HepG2 (cell line): ENCODE measurements at regions not wholly inside any gene's neighbourhood (a gene's known extent, or its start where the extent isn't known, plus 50 kb on each side); places are given as distances from the start of the nearest gene placed in this dataset.
A peak's percentile ranks its signal among the peaks of the same experiment; 100 is the strongest.

Source experiments
- ARNT2 ChIP-seq: sonication (generic); formaldehyde crosslinking; IDR thresholded peaks from 2 replicates; pipeline ENCODE4 v1.8.0; 2022; ENCODE audit warnings: mild to moderate bottlenecking, low read depth, missing genetic modification reagents, moderate library complexity
- ATF7-NPFF ChIP-seq: sonication (generic); formaldehyde crosslinking; IDR thresholded peaks from 2 replicates; pipeline ENCODE4 v1.8.1; 2023; ENCODE audit warnings: mild to moderate bottlenecking, low read depth, missing genetic modification reagents, moderate library complexity
- CREB1 ChIP-seq, 2 experiments: fragments of 450-650 bp in 1 of 2; IDR thresholded peaks; 2 replicates each; pipeline ENCODE4 v1.6.1; 2016 to 2017; ENCODE audit warnings: control low read depth in 1 of 2, mild to moderate bottlenecking in 1 of 2, missing compliant biosample characterization in 1 of 2, missing genetic modification characterization in 1 of 2
- DNMT3B ChIP-seq: conservative IDR thresholded peaks from 2 replicates; pipeline ENCODE4 v1.6.1; 2016; ENCODE audit warnings: missing biosample characterization, control low read depth
- DZIP1 ChIP-seq: sonication (generic); formaldehyde crosslinking; IDR thresholded peaks from 2 replicates; pipeline ENCODE4 v1.5.0; 2020; ENCODE audit warnings: mild to moderate bottlenecking, missing genetic modification reagents
- EED ChIP-seq: sonication (generic); formaldehyde crosslinking; IDR thresholded peaks from 2 replicates; pipeline ENCODE4 v1.5.0; 2020; ENCODE audit warnings: mild to moderate bottlenecking, missing genetic modification reagents
- GABPB1 ChIP-seq: IDR thresholded peaks from 2 replicates; pipeline ENCODE4 v1.6.1; 2016; ENCODE audit warnings: mild to moderate bottlenecking, missing genetic modification reagents, moderate library complexity, missing compliant biosample characterization
- HNRNPK ChIP-seq: fragments of 200-400 bp; formaldehyde crosslinking; IDR thresholded peaks from 2 replicates; pipeline ENCODE4 v1.6.1; 2018; ENCODE audit warnings: low read length, low read depth, moderate library complexity, mild to moderate bottlenecking; ENCODE audit not compliant: poor library complexity, severe bottlenecking
- HNRNPL ChIP-seq: fragments of 200-400 bp; formaldehyde crosslinking; IDR thresholded peaks from 2 replicates; pipeline ENCODE4 v1.6.1; 2017; ENCODE audit warnings: mild to moderate bottlenecking, low read depth, low read length
- HNRNPUL1 ChIP-seq: fragments of 200-400 bp; formaldehyde crosslinking; IDR thresholded peaks from 2 replicates; pipeline ENCODE4 v1.6.1; 2017; ENCODE audit warnings: low read depth, mild to moderate bottlenecking, low read length, moderate library complexity
- KLF16 ChIP-seq, 2 experiments: sonication (generic) in 1 of 2; formaldehyde crosslinking in 1 of 2; IDR thresholded peaks; 2 replicates each; pipeline versions ENCODE4 v1.6.1 to v1.8.0; 2016 to 2023; ENCODE audit warnings: missing genetic modification reagents in 2 of 2, missing compliant biosample characterization in 1 of 2
- MIER2 ChIP-seq: IDR thresholded peaks from 2 replicates; pipeline ENCODE4 v1.6.1; 2016; ENCODE audit warnings: missing biosample characterization, missing genetic modification reagents
- PLRG1 ChIP-seq: fragments of 450-650 bp; conservative IDR thresholded peaks from 2 replicates; pipeline ENCODE4 v1.6.1; 2016
- RAD21 ChIP-seq: fragments of 450-650 bp; formaldehyde crosslinking; IDR thresholded peaks from 2 replicates; pipeline ENCODE4 v1.5.0; 2020; ENCODE audit warnings: mild to moderate bottlenecking
- RCOR2 ChIP-seq: IDR thresholded peaks from 2 replicates; pipeline ENCODE4 v1.6.1; 2016; ENCODE audit warnings: missing biosample characterization, missing genetic modification reagents
- SATB2 ChIP-seq: sonication (generic); formaldehyde crosslinking; IDR thresholded peaks from 2 replicates; pipeline ENCODE4 v1.5.0; 2020; ENCODE audit warnings: missing genetic modification reagents
- SKI ChIP-seq: fragments of 450-650 bp; IDR thresholded peaks from one replicate; pipeline ENCODE4 v1.6.1; 2018; ENCODE audit warnings: mild to moderate bottlenecking; ENCODE audit not compliant: partially characterized antibody
- ZBTB43 ChIP-seq: sonication (generic); formaldehyde crosslinking; conservative IDR thresholded peaks from 2 replicates; pipeline ENCODE4 v1.4.0; 2020; ENCODE audit warnings: missing genetic modification reagents
- ZMYM2 ChIP-seq: sonication (generic); formaldehyde crosslinking; IDR thresholded peaks from 2 replicates; pipeline ENCODE4 v1.8.0; 2022; ENCODE audit warnings: mild to moderate bottlenecking, missing genetic modification reagents
- ZNF12 ChIP-seq: sonication (generic); formaldehyde crosslinking; IDR thresholded peaks from 2 replicates; pipeline ENCODE4 v1.5.0; 2020; ENCODE audit warnings: missing genetic modification reagents
- ZNF274 ChIP-seq: sonication (generic); formaldehyde crosslinking; IDR thresholded peaks from 2 replicates; pipeline ENCODE4 v1.5.1; 2020; ENCODE audit warnings: mild to moderate bottlenecking, missing genetic modification reagents
- ZNF460 ChIP-seq: sonication (generic); formaldehyde crosslinking; IDR thresholded peaks from 2 replicates; pipeline ENCODE4 v1.5.1; 2020; ENCODE audit warnings: missing genetic modification reagents, mild to moderate bottlenecking, borderline replicate concordance
- ZNF484 ChIP-seq: sonication (generic); formaldehyde crosslinking; IDR thresholded peaks from 2 replicates; pipeline ENCODE4 v1.5.1; 2020; ENCODE audit warnings: mild to moderate bottlenecking, low read depth, missing genetic modification reagents, borderline replicate concordance
- ZNF546 ChIP-seq: sonication (generic); formaldehyde crosslinking; conservative IDR thresholded peaks from 2 replicates; pipeline ENCODE4 v1.8.1; 2023; ENCODE audit warnings: mild to moderate bottlenecking, missing genetic modification reagents
- TF ChIP-seq, protein P1 (sequence below): IDR thresholded peaks from 2 replicates; pipeline ENCODE4 v1.6.1; 2018; ENCODE audit warnings: missing genetic modification reagents
- TF ChIP-seq, protein P2 (sequence below): sonication (generic); formaldehyde crosslinking; IDR thresholded peaks from 2 replicates; pipeline ENCODE4 v1.8.0; 2022; ENCODE audit warnings: missing genetic modification reagents, low read depth, mild to moderate bottlenecking, borderline replicate concordance
- TF ChIP-seq, protein P3 (sequence below): sonication (generic); formaldehyde crosslinking; IDR thresholded peaks from 2 replicates; pipeline ENCODE4 v1.5.0; 2020; ENCODE audit warnings: mild to moderate bottlenecking, low read depth, missing genetic modification reagents, borderline replicate concordance

- no peak for TF ChIP-seq ZBTB43 (CRISPR knock-in tag)
- TF ChIP-seq DZIP1: no peak
- TF ChIP-seq HNRNPL: no peak
- no peak for TF ChIP-seq ZNF274 (CRISPR knock-in tag)
- TF ChIP-seq PLRG1: no peak
- no peak for TF ChIP-seq SATB2 (CRISPR knock-in tag)
- no peak for TF ChIP-seq EED (CRISPR knock-in tag)
- TF ChIP-seq, protein P1, sequence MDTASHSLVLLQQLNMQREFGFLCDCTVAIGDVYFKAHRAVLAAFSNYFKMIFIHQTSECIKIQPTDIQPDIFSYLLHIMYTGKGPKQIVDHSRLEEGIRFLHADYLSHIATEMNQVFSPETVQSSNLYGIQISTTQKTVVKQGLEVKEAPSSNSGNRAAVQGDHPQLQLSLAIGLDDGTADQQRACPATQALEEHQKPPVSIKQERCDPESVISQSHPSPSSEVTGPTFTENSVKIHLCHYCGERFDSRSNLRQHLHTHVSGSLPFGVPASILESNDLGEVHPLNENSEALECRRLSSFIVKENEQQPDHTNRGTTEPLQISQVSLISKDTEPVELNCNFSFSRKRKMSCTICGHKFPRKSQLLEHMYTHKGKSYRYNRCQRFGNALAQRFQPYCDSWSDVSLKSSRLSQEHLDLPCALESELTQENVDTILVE: 0 out of 2 replicates have a peak, but pooled peaks have one; percentile 38
- TF ChIP-seq, protein P2, sequence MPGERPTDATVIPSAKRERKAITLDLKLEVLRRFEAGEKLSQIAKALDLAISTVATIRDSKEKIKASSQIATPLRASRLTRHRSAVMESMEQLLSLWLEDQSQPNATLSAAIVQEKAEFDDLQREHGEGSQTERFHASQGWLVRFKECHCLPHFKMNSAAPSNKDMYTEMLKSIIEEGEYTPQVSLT (CRISPR knock-in tag): no peak
- TF ChIP-seq SKI: peak; percentile 16
- TF ChIP-seq ZNF484 (CRISPR knock-in tag): no peak
- TF ChIP-seq ZMYM2 (CRISPR knock-in tag): no peak
- 0 out of 2 replicates have a peak, but pooled peaks have one; percentile 51 for TF ChIP-seq ZNF546 (CRISPR knock-in tag)
- TF ChIP-seq HNRNPUL1: no peak
- TF ChIP-seq GABPB1 (CRISPR knock-in tag): peak; percentile 33; the same call in 1 of the 2 replicates
- no peak for TF ChIP-seq ZNF460 (CRISPR knock-in tag)
- peak; percentile 79; the same call in 1 of the 2 replicates for TF ChIP-seq MIER2 (CRISPR knock-in tag)
- no peak for TF ChIP-seq ZNF12 (CRISPR knock-in tag)
- TF ChIP-seq KLF16 (CRISPR knock-in tag; IDR thresholded peaks at IDR 0.05): no peak
- TF ChIP-seq CREB1 (IDR thresholded peaks at IDR 0.05): no peak
- no peak for TF ChIP-seq CREB1 (CRISPR knock-in tag; IDR thresholded peaks at IDR 0.05)
- peak; percentile 56 for TF ChIP-seq HNRNPK
- TF ChIP-seq, protein P3, sequence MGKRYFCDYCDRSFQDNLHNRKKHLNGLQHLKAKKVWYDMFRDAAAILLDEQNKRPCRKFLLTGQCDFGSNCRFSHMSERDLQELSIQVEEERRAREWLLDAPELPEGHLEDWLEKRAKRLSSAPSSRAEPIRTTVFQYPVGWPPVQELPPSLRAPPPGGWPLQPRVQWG (CRISPR knock-in tag): no peak
- TF ChIP-seq RAD21 (CRISPR knock-in tag): peak; percentile 96
- no peak for TF ChIP-seq ATF7-NPFF (CRISPR knock-in tag)
- TF ChIP-seq RCOR2 (CRISPR knock-in tag): no peak
- TF ChIP-seq ARNT2 (CRISPR knock-in tag): no peak
- no peak for TF ChIP-seq DNMT3B (CRISPR knock-in tag)
Observed at GRCh38 chr4:3880615-3881120, 114.5 kb downstream of the ADRA2C start (continued).
